Mesothelial cell of epicardium (in vitro differentiated cells): ENCODE measurements at regions not wholly inside any gene's neighbourhood (a gene's known extent, or its start where the extent isn't known, plus 50 kb on each side); places are given as distances from the start of the nearest gene placed in this dataset.

Source experiments
- DNase-seq, 2 experiments: peaks; one replicate each; pipeline ENCODE4 v3.0.0; 2021; ENCODE audit warnings: low spot score in 2 of 2; ENCODE audit not compliant: unreplicated experiment in 2 of 2
- H3K27ac Mint-ChIP-seq: 2 replicates; pipeline ENCODE4 v1.8.0; 2021; ENCODE audit warnings: mixed read lengths
- H3K27me3 Mint-ChIP-seq: 2 replicates; pipeline ENCODE4 v1.8.0; 2021; ENCODE audit warnings: low read depth, mixed read lengths
- H3K36me3 Mint-ChIP-seq: 2 replicates; pipeline ENCODE4 v1.8.0; 2021; ENCODE audit warnings: mixed read lengths
- H3K4me1 Mint-ChIP-seq: 2 replicates; pipeline ENCODE4 v1.8.0; 2021; ENCODE audit warnings: mixed read lengths
- H3K4me3 Mint-ChIP-seq: 2 replicates; pipeline ENCODE4 v1.8.0; 2021; ENCODE audit warnings: mild to moderate bottlenecking, moderate library complexity, mixed read lengths
- H3K9me3 Mint-ChIP-seq: 2 replicates; pipeline ENCODE4 v1.8.0; 2021; ENCODE audit warnings: mixed read lengths
- TF ChIP-seq, protein P1 (sequence below): fragments of 200-600 bp; sonication (generic); IDR thresholded peaks from one replicate; pipeline ENCODE4 v1.5.0; 2021; ENCODE audit warnings: antibody characterized with exemption; ENCODE audit not compliant: unreplicated experiment

DNA sequence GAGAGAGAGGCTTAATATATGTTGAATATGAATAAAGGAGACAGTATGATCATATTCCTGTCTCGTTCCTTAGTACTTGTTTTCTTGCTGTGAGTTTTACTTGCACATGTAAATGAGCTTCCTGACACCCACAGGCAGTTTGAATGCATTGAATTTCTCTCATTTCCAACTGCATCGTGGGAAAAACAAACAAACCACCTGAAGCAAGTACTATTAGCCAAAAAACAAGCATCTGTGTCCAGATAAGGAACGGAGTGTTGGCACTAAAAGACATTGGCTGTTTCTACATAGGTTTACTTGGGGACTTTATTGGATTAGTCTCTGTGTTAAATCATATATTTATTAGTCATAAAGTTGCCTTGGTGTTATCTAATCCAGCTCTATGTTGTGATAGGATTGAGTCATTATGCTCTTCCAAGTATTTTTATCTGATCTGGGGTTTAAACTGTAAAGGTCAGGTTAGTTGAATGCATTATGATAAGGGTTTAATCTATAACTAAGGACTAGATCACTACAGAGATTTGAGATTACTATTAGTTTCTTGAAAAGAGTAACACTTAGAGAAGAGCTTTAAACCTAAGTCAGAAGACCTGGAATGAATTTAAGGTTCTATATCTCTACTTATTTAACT, 339.0 kb upstream of the SPANXN4 start:
- Mint-ChIP-seq H3K4me3 (no peak overlapping the region), H3K27ac (no peak overlapping the region), H3K4me1 (no peaks in the 10 kb centered on the region), H3K36me3 (no peaks in the 10 kb centered on the region), H3K9me3 (peaks cover 33% of the 10 kb centered on the region), H3K27me3 (no peaks in the 10 kb centered on the region)
- DNase-seq: no peak
- TF ChIP-seq, protein P1, sequence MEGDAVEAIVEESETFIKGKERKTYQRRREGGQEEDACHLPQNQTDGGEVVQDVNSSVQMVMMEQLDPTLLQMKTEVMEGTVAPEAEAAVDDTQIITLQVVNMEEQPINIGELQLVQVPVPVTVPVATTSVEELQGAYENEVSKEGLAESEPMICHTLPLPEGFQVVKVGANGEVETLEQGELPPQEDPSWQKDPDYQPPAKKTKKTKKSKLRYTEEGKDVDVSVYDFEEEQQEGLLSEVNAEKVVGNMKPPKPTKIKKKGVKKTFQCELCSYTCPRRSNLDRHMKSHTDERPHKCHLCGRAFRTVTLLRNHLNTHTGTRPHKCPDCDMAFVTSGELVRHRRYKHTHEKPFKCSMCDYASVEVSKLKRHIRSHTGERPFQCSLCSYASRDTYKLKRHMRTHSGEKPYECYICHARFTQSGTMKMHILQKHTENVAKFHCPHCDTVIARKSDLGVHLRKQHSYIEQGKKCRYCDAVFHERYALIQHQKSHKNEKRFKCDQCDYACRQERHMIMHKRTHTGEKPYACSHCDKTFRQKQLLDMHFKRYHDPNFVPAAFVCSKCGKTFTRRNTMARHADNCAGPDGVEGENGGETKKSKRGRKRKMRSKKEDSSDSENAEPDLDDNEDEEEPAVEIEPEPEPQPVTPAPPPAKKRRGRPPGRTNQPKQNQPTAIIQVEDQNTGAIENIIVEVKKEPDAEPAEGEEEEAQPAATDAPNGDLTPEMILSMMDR: no peak

DNA sequence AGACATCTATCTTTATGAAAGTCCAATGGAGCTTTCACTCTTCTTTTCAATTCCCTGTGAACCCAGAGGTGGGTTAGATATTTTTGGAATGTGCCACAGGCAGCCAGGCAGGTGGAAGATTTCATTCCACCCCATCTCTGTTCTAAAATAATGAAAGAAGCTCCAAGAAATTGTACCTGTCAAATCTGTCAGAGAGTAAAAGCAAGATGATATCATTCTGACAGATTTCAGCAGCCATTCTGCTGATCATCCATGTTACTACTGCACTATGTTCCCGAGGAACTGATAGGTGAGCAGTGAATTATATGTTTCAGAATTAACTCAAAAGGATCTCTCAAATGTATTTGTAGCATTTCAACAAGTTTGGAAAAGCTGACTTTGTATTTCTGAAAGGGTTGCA, 339.5 kb upstream of the SPANXN4 start:
- H3K9me3 Mint-ChIP-seq: peaks cover 30% of the 10 kb centered on the region
- DNase-seq: no peak
- H3K27me3 Mint-ChIP-seq: no peaks in the 10 kb centered on the region
- no peak overlapping the region for H3K4me3 Mint-ChIP-seq
- TF ChIP-seq, protein P1: no peak
- H3K27ac Mint-ChIP-seq: no peak overlapping the region
- no peaks in the 10 kb centered on the region for H3K36me3 Mint-ChIP-seq
- no peaks in the 10 kb centered on the region for H3K4me1 Mint-ChIP-seq

DNA sequence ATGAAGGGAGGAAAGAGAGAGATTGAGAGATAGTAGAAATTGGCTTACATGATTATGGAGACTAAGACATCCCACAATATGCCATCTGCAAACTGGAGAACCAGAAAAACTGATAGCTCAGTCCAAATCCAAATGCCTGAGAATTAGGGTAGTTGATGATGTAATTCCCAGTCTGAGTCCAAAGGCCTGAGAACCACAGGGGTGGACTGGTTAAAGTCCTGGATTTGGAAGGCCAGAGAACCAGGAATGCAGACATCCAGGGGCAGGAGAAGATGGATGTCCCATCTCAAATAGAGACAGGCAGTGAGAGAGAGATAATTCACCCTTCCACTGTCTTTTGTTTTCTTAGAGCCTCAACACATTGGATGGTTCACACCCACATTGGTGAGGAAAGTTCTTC, 345.7 kb upstream of the SPANXN4 start:
- no peak overlapping the region for H3K4me3 Mint-ChIP-seq
- peaks cover 33% of the 10 kb centered on the region for H3K9me3 Mint-ChIP-seq
- no peaks in the 10 kb centered on the region for H3K27me3 Mint-ChIP-seq
- TF ChIP-seq, protein P1: no peak
- no peaks in the 10 kb centered on the region for H3K36me3 Mint-ChIP-seq
- H3K4me1 Mint-ChIP-seq: no peaks in the 10 kb centered on the region
- DNase-seq: no peak
- no peak overlapping the region for H3K27ac Mint-ChIP-seq

DNA sequence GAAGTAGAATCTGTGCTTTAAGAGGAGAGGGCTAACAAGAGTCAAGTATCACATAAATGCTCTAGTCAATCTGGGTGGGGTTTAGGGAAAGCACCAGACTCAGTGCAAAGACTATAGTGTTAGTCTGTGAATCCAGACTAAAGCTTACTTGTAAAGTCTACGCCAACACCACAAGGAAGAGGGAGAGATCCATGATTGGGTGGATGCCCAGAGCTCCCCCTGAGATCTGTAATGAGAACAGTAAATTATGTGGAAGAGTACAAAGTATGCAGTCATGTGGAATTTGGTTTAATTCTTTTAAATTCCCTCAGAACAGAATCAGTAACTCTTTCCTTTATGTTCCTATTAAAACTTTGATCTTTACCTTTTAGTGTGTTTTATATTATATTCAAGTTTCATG, 354.7 kb upstream of the SPANXN4 start:
- Mint-ChIP-seq H3K9me3 (peaks cover 51% of the 10 kb centered on the region), H3K27me3 (no peaks in the 10 kb centered on the region), H3K4me3 (no peak overlapping the region), H3K4me1 (no peaks in the 10 kb centered on the region), H3K27ac (no peak overlapping the region), H3K36me3 (no peaks in the 10 kb centered on the region)
- TF ChIP-seq, protein P1: no peak
- no peak for DNase-seq

DNA sequence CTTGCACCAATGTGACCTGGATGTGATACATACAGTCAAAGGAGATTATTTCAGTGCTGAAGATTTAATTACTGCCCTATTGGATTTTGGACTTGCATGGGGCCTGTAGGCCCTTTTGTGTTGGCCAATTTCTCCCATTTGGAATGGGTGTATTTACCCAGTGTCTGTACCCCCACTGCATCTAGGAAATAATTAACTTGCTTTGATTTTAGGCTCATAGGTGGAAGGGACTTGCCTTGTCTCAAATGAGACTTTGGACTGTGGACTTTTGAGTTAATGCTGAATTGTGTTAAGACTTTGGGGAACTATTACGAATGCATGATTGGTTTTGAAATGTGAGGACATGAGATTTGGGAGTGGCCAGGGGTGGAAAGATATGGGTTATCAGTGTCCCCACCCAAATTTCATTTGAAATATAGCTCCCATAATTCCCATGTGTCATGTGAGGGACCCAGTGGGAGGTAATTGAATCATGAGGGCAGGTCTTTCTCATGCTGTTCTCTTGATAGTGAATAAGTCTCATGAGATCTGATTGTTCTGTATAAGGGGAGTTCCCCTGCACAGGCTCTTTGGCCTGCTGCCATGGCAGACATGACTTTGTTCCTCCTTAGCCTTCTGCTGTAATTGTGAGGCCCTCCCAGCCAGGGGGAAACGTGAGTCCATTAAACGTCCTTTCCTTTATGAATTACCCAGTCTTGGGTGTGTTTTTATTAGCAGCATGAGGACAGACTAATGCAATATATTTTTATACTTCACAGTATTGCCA, 362.2 kb upstream of the SPANXN4 start:
- H3K36me3 Mint-ChIP-seq: no peaks in the 10 kb centered on the region
- H3K27me3 Mint-ChIP-seq: no peaks in the 10 kb centered on the region
- H3K27ac Mint-ChIP-seq: no peak overlapping the region
- no peaks in the 10 kb centered on the region for H3K4me1 Mint-ChIP-seq
- TF ChIP-seq, protein P1: no peak
- H3K9me3 Mint-ChIP-seq: peaks cover 53% of the 10 kb centered on the region
- no peak for DNase-seq
- H3K4me3 Mint-ChIP-seq: no peak overlapping the region
